Body of pancreas (tissue), 4 donors: ENCODE measurements at regions not wholly inside any gene's neighbourhood (a gene's known extent, or its start where the extent isn't known, plus 50 kb on each side); places are given as distances from the start of the nearest gene placed in this dataset.

Source experiments
- POLR2A ChIP-seq, 3 donors: fragments of 450-650 bp; IDR thresholded peaks; one replicate each; pipeline ENCODE4 v1.6.1; 2016; ENCODE audit warnings: antibody characterized with exemption in 3 of 3, mild to moderate bottlenecking in 2 of 3
- TF ChIP-seq, protein P1 (sequence below), 7 experiments: fragments of 450-650 bp in 4 of 7; fragments of 200-600 bp in 3 of 7; sonication (generic) in 3 of 7; IDR thresholded peaks; one replicate each; pipeline ENCODE4 v1.5.1; 2016 to 2019; ENCODE audit warnings: antibody characterized with exemption in 7 of 7

DNA sequence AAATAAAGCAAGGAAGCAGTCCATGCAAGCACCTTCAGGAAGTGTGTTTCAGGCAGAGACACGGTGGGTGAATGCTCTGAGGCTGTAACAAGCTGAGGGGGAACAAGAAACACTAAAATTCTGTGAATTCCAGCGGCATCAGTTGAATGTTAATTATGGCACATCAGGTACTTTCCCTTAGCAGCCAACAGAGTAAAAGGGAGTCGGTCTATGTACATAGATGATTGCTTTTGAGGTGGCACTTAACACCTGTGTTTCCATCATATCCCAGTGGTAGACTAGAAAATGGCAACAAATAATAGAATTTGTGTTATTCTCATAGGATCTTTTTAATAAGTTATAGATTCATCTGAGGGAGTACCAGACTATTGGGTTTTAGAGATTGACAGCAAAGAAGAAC is 481.0 kb upstream of the KLF6 start:
- TF ChIP-seq, protein P1, sequence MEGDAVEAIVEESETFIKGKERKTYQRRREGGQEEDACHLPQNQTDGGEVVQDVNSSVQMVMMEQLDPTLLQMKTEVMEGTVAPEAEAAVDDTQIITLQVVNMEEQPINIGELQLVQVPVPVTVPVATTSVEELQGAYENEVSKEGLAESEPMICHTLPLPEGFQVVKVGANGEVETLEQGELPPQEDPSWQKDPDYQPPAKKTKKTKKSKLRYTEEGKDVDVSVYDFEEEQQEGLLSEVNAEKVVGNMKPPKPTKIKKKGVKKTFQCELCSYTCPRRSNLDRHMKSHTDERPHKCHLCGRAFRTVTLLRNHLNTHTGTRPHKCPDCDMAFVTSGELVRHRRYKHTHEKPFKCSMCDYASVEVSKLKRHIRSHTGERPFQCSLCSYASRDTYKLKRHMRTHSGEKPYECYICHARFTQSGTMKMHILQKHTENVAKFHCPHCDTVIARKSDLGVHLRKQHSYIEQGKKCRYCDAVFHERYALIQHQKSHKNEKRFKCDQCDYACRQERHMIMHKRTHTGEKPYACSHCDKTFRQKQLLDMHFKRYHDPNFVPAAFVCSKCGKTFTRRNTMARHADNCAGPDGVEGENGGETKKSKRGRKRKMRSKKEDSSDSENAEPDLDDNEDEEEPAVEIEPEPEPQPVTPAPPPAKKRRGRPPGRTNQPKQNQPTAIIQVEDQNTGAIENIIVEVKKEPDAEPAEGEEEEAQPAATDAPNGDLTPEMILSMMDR (IDR thresholded peaks at IDR 0.05): no peak
- TF ChIP-seq POLR2A (IDR thresholded peaks at IDR 0.05): no peak
